GM21576 (cell line): ENCODE measurements at regions not wholly inside any gene's neighbourhood (a gene's known extent, or its start where the extent isn't known, plus 50 kb on each side); places are given as distances from the start of the nearest gene placed in this dataset.

ENCODE experiments used
- ATAC-seq: cut with Tn5 transposase; IDR thresholded peaks from one replicate; pipeline ENCODE4 v1.9.1; 2021; ENCODE audit warnings: mild to moderate bottlenecking, moderate library complexity; ENCODE audit not compliant: unreplicated experiment

- ATAC-seq: no peak
Measured at GRCh38 chr17:63366241-63366566, 79.9 kb downstream of the CYB561 start.

DNA sequence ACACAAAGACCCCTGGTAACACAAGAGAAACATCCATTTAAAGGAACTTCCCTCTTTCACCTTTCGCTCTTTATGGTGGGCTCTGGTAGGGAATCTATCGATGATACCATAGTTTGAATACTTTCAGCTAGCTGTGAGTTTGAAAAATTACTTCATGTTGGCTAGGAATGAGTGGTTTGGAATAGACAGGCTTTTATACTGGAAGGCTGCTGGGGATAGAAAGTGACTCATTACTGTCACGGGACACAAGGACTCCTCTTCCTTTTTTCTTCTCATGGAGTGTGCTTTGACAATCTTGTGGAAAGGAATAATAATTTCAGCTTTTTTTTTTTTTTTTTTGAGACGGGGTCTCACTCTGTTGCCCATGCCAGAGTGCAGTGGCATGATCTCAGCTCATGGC lies 76.9 kb downstream of the CYB561 start:
- no peak for ATAC-seq

DNA sequence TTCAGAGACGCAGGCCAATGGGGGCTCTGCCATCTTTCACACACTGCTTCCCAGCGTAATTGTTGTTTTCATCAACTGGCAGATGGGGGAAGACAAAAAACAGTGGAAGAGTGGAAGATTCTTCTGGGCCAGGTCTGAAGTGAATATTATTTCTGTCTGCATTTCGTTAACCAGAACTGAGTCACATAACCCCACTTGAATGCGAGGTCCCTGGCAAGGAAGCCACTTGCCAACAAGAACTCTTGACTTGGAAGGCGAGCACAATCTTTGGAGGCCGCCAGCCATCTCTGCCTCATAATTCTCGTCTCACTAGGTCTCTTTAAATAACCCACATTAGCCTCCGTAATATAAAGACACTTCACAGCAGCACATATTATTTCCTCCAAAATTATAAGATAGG lies 75.4 kb downstream of the CYB561 start:
- no peak for ATAC-seq

DNA sequence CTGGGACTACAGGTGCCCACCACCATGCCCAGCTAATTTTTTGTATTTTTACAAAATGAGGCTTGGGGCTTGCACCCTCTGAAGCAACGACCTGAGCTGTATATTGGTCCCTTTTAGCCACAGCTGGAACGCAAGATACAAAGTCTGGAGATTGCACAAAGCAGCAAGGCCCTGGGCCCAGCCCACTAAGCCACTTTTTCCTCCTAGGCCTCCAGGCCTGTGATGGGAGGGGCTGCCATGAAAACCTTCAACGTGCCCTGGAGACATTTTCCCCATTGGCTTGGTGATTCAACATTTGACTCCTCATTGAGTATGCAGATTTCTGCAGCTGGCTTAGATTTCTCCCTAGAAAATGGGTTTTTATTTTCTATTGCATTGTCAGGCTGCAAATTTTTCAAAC lies 69.2 kb downstream of the CYB561 start:
- ATAC-seq: no peak

GRCh38 chr17:63378411-63379375 lies 67.4 kb downstream of the CYB561 start:
- no peak for ATAC-seq

DNA sequence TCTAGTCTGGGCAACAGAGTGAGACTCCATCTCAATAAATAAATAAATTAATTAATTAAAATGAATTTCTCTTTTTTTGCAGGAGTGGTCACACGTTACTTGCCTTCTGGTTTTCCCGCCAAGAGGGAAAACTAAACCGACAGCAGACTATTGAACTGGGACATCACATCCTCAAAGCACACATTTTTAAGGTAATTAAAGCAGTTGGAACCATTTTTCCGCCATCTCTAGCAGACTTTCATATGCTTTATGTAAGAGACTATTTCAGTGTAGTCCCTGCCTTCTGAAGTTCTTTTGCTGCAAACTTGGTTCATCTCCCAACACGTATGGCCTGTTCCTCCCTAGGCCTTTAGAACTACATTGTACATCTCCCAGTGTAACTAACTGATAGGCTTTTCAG lies 66.5 kb downstream of the CYB561 start:
- no peak for ATAC-seq

- ATAC-seq: no peak
Measured at GRCh38 chr17:63381101-63381729, 64.9 kb downstream of the CYB561 start.

DNA sequence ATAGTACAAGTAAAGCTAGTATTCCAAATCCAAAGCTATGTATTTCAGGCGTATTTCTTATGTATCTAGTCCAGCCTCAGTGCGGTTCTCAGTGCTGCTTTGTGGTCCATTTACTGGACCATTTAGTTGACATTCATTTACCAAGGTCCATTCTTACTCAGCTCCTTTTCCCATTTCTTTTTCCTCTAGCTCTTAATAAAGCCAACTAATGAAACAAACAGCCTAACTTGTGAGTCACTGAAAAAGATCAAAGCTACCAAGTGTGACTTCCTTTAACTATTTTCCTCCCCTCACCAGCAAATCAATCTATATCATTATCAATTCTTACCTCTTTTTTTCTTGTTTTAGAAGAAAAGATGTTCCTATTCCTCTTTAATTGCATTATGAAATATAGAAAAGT lies 64.0 kb downstream of the CYB561 start:
- ATAC-seq: no peak
